ENCODE measurements at regions not wholly inside any gene's neighbourhood (a gene's known extent, or its start where the extent isn't known, plus 50 kb on each side); places are given as distances from the start of the nearest gene placed in this dataset.
"Not testable (repeated sequence)": the region's sequence is repeated elsewhere in the genome, so short reads cannot be mapped to it uniquely, and the experiment has no call there.

DNA sequence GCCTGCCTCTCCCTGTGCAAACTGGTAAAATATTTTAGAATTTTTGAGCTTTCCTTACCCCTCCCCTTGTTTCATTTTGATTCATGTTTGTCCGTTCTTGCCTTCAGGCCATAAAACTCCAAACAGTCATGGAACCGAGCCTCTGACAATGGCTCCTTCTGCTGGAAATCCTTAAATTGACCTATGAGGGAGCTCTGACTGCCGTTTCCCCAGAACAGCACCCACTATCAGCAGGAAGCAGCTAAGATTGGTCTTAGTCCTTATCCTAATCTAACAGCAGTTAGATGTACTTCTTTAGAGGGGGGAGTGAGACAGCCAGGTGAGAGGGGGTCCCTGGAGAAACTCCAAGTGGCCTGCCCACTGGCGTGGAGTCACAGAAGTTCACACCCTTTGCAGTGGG is 106.7 kb downstream of the FAM174A start:
- WGBS: 54% methylated on average over 4 of the region's 4 CpGs
- Histone ChIP-seq H3K27ac (ENCODE audit: low read depth) (no peak overlapping the region), H3K4me1 (ENCODE audit: insufficient read depth) (no peaks in the 10 kb centered on the region), H3K36me3 (ENCODE audit: insufficient read depth) (no peaks in the 10 kb centered on the region), H3K4me3 (ENCODE audit: low read depth, low read length) (no peak overlapping the region)
- no peak for DNase-seq (ENCODE audit: extremely low spot score)

DNA sequence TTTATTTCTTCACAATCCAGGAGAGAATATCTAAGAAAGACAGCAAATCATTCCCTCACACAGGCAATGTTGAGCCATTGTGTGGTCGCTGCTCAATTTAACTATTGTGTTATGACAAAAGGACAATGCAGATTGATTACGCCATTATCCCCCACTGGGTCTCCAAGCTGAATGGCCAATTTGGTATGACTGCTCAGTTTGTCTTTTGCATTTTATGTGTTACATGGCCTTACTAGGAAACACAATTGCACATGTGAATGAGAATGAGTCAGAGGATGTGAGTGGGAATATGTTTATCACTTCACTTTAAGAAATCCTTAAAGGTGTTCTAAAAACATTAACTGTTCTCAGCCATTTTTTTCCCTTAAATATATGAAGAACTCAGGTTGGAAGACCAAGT is 108.3 kb downstream of the FAM174A start:
- DNase-seq (ENCODE audit: extremely low spot score): no peak
- Histone ChIP-seq H3K36me3 (ENCODE audit: insufficient read depth) (no peaks in the 10 kb centered on the region), H3K4me1 (ENCODE audit: insufficient read depth) (no peaks in the 10 kb centered on the region), H3K27ac (ENCODE audit: low read depth) (no peak overlapping the region), H3K4me3 (ENCODE audit: low read depth, low read length) (no peak overlapping the region)
- 86% methylated on average over 2 of the region's 2 CpGs for whole genome bisulfite sequencing

DNA sequence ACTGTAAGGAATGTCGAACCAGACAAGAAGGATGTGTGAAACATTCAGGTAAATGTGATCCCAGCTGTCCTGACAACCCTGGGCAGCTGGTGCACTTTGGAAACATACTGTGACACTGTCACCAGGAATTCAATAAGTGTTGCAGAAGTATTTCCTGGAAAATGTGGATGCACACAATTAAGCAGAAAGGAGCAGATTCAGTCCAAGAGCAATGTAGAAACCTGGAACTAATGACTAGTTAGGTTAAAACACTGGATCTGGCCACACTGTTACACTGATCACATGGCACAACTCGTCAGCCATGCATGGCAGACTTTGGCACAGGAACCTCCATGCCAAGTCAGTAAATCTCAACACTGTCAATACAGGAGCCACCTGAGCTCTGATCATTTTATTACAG is 109.0 kb downstream of the FAM174A start:
- no peak for DNase-seq (ENCODE audit: extremely low spot score)
- no peak overlapping the region for H3K4me3 ChIP-seq (ENCODE audit: low read depth, low read length)
- H3K36me3 ChIP-seq (ENCODE audit: insufficient read depth): no peaks in the 10 kb centered on the region
- H3K27ac ChIP-seq (ENCODE audit: low read depth): no peak overlapping the region
- no peaks in the 10 kb centered on the region for H3K4me1 ChIP-seq (ENCODE audit: insufficient read depth)
- WGBS: 87% methylated on average over 2 of the region's 2 CpGs

DNA sequence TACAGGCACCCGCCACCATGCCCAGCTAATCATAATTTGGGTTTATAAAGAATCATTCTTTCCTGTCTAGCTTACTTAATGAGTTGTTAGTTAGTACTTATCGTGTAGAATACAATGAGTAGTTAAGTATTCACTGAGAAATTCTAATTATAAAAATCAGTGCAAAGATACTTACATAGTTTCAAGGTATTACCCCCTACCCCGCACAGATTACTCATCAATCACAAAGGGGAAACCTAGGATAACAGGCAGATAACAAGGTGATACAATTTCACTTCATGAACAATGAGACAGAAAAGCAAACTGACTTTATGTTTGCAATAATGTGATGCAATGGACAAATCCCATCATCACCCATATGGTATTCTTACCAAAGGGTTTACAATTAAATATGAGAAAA is 109.6 kb downstream of the FAM174A start:
- no peak for DNase-seq (ENCODE audit: extremely low spot score)

DNA sequence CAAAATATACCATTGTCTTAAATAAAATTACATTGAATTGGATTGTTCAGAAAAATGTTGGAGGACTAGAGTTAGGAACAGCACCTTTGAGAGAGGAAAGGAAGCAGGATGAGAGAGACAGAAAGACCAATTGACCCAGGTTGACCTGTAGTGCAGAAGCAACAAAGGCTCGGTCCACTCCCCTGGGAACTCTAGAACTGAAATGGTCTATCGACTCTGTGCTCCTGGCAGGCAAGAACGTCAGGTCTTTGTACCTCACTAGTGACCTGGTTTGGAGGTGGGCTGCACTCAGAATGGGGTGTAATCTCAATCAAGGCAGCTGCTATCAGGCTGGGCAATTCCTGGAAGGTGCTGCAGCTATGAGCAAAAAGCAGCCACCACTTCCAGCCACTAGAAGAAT is 110.8 kb downstream of the FAM174A start:
- Histone ChIP-seq H3K27ac (ENCODE audit: low read depth) (no peak overlapping the region), H3K4me1 (ENCODE audit: insufficient read depth) (no peaks in the 10 kb centered on the region), H3K36me3 (ENCODE audit: insufficient read depth) (no peaks in the 10 kb centered on the region), H3K4me3 (ENCODE audit: low read depth, low read length) (no peak overlapping the region)
- WGBS: 87% methylated on average over 3 of the region's 3 CpGs
- DNase-seq (ENCODE audit: extremely low spot score): no peak

More for the DNA sequence above, 109.6 kb downstream of the FAM174A start:
- Histone ChIP-seq H3K36me3 (ENCODE audit: insufficient read depth) (no peaks in the 10 kb centered on the region), H3K4me1 (ENCODE audit: insufficient read depth) (no peaks in the 10 kb centered on the region), H3K27ac (ENCODE audit: low read depth) (no peak overlapping the region), H3K4me3 (ENCODE audit: low read depth, low read length) (no peak overlapping the region)
- WGBS: 81% methylated on average over 3 of the region's 3 CpGs

DNA sequence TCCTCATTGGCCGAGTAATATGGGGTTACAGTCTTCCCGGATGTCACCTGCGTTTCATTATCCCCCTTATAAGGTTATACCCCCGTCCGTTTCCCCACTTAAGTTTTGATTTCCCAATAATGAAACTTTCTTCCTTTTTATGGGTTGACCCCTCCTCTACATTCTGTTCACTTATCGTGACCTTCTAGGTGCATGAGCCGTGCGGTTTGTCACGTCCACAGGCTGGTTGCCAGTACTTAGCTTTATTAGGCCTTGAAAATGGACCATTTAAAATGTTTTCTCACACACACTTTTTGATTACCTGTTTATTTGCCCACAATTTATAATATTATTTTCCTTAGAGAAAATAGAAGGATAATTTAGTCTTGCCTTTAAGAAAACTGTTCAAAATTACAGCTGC is 111.5 kb downstream of the FAM174A start:
- Histone ChIP-seq H3K4me1 (ENCODE audit: insufficient read depth) (no peaks in the 10 kb centered on the region), H3K36me3 (ENCODE audit: insufficient read depth) (no peaks in the 10 kb centered on the region), H3K4me3 (ENCODE audit: low read depth, low read length) (no peak overlapping the region), H3K27ac (ENCODE audit: low read depth) (no peak overlapping the region)
- WGBS: 85% methylated on average over 9 of the region's 9 CpGs
- DNase-seq (ENCODE audit: extremely low spot score): no peak

DNA sequence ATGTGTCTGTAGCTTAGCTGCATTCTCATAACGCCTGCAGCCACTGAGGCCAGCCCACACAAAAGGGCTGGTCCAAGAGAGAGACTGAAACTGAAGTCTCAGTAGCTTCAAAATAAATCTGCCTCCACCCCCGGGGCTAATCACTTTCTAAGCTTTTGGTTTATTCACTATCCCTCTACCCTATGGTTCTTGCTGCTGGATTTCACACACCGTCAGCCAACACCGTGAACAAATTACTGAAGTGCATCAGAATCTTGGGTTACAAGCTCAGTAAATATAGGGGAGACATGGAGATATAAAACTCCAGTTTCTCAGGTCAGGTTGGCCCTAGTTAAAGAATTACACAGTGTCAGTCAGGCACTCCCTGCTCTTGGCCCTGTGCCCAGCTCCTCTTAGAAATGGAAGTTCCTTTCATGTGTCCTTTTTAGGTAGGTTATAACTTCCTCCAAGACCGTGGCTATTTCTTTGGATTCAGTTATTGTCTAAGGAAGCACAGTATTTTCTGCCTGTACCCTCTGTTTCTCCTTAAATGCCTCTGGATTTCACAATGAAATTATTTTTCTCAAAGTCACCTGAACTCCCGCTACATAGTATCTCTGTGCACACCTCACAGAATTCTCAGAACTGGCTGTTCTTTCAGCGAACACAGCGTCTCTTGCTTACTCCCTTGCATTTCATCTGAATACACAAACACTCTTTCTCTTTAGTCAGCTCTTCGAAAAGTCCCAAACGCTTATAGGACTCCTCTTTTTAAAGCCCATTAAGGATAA is 112.5 kb downstream of the FAM174A start:
- H3K27ac ChIP-seq (ENCODE audit: low read depth): no peak overlapping the region
- no peaks in the 10 kb centered on the region for H3K4me1 ChIP-seq (ENCODE audit: insufficient read depth)
- H3K4me3 ChIP-seq (ENCODE audit: low read depth, low read length): no peak overlapping the region
- peak; percentile 39 for DNase-seq (ENCODE audit: extremely low spot score)
- WGBS: 48% methylated on average over 10 of the region's 10 CpGs
- no peaks in the 10 kb centered on the region for H3K36me3 ChIP-seq (ENCODE audit: insufficient read depth)

DNA sequence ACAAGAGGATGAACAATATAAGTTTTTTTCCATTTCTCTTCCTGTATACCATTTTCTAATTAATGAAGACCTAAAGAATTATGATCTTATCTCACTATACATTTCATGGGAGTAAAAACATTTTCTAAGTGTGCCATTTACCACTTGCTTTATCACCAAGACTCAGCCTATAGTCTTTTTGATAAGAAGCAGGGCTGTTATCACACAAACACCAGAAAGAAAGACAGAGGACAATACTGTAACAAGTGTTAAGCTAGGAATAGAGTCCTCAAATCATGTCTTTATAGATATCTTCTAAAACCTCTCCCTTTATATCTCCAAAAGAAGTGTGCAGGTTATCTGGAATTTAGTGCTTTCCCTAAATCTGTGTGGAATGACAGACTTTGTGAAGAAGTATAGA is 119.7 kb downstream of the FAM174A start:
- Histone ChIP-seq H3K4me1 (ENCODE audit: insufficient read depth) (no peaks in the 10 kb centered on the region), H3K36me3 (ENCODE audit: insufficient read depth) (no peaks in the 10 kb centered on the region), H3K27ac (ENCODE audit: low read depth) (no peak overlapping the region), H3K4me3 (ENCODE audit: low read depth, low read length) (no peak overlapping the region)
- DNase-seq (ENCODE audit: extremely low spot score): no peak

DNA sequence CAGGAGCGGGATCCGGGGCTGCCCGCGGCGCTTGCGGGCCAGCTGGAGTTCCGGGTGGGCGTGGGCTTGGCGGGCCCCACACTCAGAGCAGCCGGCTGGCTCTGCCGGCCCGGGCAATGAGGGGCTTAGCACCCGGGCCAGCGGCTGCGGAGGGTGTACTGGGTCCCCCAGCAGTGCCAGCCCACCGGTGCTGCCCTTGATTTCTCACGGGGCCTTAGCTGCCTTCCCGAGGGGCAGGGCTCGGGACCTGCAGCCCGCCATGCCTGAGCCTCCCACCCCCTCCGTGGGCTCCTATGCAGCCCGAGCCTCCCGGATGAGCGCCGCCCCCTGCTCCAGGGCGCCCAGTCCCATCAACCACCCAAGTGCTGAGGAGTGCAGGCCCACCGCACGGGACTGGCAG is 121.6 kb downstream of the FAM174A start:
- H3K4me1 ChIP-seq (ENCODE audit: insufficient read depth); H3K4me3 ChIP-seq (ENCODE audit: low read depth, low read length); DNase-seq (ENCODE audit: extremely low spot score); H3K36me3 ChIP-seq (ENCODE audit: insufficient read depth); H3K27ac ChIP-seq (ENCODE audit: low read depth): not testable (repeated sequence)
- WGBS: 95% methylated on average over 27 of the region's 28 CpGs

DNA sequence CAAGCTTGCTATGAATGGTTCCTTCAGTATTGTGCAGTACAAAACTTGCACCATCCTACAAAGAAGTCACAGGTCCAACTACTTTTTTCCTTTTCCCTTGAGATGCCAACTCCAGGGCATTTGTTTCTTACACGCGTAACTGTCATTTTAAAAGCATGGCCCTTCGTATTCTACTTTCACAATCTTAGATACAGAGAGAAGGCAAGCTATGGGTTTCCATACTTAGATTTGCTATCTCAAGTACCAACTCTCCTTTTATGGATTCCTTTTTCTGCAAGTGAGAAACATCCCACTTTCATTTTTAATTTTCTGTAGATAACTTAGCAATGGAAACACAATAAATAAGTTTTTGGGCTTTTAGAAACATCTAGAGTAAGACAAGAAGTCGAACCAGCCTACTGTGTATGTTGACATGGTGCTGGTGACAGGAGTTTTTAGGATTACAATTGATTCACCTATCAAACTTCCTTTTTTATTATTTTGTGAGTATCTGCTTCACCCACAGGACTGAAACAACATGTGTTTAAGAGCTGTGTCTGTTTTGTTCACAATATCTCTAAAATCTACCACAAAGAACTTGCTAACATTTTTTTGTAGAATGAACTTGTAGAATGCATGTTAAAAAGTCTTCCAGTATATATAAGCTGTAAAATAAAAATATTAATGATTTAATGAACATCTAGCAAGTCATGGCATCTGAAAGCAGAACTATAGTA is 124.1 kb downstream of the FAM174A start:
- no peaks in the 10 kb centered on the region for H3K36me3 ChIP-seq (ENCODE audit: insufficient read depth)
- H3K4me3 ChIP-seq (ENCODE audit: low read depth, low read length): no peak overlapping the region
- DNase-seq (ENCODE audit: extremely low spot score): no peak
- no peak overlapping the region for H3K27ac ChIP-seq (ENCODE audit: low read depth)
- no peaks in the 10 kb centered on the region for H3K4me1 ChIP-seq (ENCODE audit: insufficient read depth)
- WGBS: 92% methylated on average over 4 of the region's 4 CpGs

DNA sequence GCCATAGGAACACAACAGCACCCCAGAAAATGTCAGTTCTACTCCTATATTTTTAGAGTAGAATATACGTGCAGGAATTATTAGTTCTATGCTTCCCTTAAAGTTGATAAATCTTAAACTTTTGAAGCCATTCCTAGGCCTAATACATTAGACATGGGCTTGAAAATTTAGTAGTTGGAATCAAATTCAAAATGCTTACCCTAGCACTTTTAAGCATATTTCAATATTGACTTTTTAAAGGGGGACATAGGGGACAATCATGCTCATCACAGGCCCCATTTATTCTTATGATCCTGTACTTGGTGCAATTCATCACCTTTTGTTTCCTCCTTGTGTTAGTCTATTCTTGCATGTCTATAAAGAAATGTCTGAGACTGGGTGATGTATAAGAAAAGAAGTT is 129.0 kb downstream of the FAM174A start:
- Histone ChIP-seq H3K27ac (ENCODE audit: low read depth) (no peak overlapping the region), H3K4me3 (ENCODE audit: low read depth, low read length) (no peak overlapping the region), H3K36me3 (ENCODE audit: insufficient read depth) (no peaks in the 10 kb centered on the region), H3K4me1 (ENCODE audit: insufficient read depth) (no peaks in the 10 kb centered on the region)
- no peak for DNase-seq (ENCODE audit: extremely low spot score)
- WGBS: 96% methylated on average over 1 of the region's 1 CpG

DNA sequence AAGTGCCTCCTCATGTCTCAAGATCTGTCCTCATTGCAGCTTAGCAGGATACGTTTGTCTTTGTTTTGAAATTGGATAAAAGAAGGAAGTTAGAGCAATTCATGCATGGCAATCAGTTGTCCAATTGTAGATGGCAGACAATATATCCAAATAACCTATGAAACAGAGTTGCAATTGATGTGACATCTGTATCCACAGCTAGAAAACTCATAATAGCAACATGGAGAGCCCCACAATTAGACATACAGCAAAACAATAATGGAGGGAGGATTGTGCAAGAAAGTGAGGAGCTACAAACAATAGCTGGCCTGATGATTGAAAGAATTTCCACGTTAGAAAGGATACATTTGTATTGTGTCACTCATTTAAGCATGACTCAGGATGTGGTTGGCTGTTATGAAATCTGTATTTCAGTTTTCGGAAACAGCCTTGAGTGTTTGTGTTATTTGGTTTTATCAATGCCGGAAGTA is 132.0 kb downstream of the FAM174A start:
- no peak for DNase-seq (ENCODE audit: extremely low spot score)
- no peak overlapping the region for H3K4me3 ChIP-seq (ENCODE audit: low read depth, low read length)
- H3K4me1 ChIP-seq (ENCODE audit: insufficient read depth): no peaks in the 10 kb centered on the region
- 56% methylated on average over 4 of the region's 4 CpGs for WGBS
- H3K36me3 ChIP-seq (ENCODE audit: insufficient read depth): no peaks in the 10 kb centered on the region
- no peak overlapping the region for H3K27ac ChIP-seq (ENCODE audit: low read depth)

DNA sequence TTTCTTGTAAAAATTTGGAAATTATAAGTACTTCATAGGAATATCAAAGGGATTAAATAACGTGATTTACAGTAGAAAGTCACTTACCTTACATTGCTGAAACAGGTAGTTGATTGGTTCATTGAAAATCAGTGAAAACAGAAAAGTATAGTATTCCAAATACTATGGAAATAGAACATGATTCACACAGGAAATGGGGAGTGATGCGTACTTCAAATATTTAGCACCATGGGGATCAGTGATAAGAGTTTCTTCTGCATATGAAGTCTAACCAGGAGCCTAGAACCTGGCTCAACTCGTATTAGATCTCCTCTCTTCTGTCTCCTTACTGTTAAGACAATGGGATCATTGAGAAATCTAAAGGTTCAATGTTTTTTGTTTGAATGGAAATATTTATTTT is 133.3 kb downstream of the FAM174A start:
- 66% methylated on average over 3 of the region's 3 CpGs for WGBS
- DNase-seq (ENCODE audit: extremely low spot score): no peak
- Histone ChIP-seq H3K27ac (ENCODE audit: low read depth) (no peak overlapping the region), H3K4me1 (ENCODE audit: insufficient read depth) (no peaks in the 10 kb centered on the region), H3K4me3 (ENCODE audit: low read depth, low read length) (no peak overlapping the region), H3K36me3 (ENCODE audit: insufficient read depth) (no peaks in the 10 kb centered on the region)

DNA sequence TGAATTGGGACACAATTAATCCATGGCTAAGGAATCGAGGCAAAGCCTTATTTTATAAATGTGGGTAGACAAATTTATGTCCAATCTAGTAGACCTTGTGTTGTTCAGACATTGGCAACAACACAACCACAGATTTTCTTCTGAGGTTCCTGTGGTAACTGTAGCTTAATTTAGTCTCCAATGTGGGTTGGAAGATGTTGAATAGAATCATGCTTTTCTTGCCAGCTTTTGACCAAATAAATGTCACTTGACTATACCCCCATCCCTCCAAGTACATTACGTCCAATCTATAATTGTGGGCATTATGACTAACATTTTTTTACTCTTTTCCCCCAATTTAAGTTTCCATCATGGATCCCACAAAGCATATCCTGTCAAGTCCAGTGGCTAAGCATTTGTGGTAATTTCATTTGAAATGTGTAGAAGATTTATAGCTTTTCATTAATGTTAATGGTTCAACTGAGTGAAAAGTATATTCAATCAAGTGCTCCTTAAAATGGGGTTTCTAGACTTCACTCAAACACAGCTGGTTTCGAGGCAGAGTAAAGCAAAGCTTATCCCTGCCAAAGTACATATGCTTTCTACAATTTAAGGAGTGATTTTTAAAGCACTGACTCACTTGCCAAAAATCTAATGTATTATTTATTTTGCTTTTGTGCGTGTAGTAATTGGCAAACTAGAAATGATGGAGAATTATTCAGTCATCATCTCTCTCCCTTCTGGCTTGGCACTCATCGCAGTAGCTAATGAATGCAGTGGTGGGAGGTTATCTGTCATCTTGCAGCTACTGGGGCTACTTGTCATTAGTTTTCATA is 141.8 kb downstream of the FAM174A start:
- DNase-seq (ENCODE audit: extremely low spot score): no peak
- 64% methylated on average over 5 of the region's 5 CpGs for WGBS

More for the DNA sequence above, 141.8 kb downstream of the FAM174A start:
- no peaks in the 10 kb centered on the region for H3K4me1 ChIP-seq (ENCODE audit: insufficient read depth)
- H3K4me3 ChIP-seq (ENCODE audit: low read depth, low read length): no peak overlapping the region
- no peaks in the 10 kb centered on the region for H3K36me3 ChIP-seq (ENCODE audit: insufficient read depth)
- H3K27ac ChIP-seq (ENCODE audit: low read depth): no peak overlapping the region

Measured in urinary bladder (tissue), 3 donors.